Muscle layer of colon (tissue), 2 donors: ENCODE measurements at regions not wholly inside any gene's neighbourhood (a gene's known extent, or its start where the extent isn't known, plus 50 kb on each side); places are given as distances from the start of the nearest gene placed in this dataset.
"Not testable (repeated sequence)": the region's sequence is repeated elsewhere in the genome, so short reads cannot be mapped to it uniquely, and the experiment has no call there.

Source experiments
- H3K27ac ChIP-seq: one replicate; pipeline ENCODE4 v1.7.0; 2013; ENCODE audit warnings: low read depth, mild to moderate bottlenecking, low read length, moderate library complexity
- H3K27me3 ChIP-seq, 2 donors: one replicate each; pipeline ENCODE4 v1.7.0; 2013; ENCODE audit warnings: low read length in 2 of 2, mild to moderate bottlenecking in 2 of 2; ENCODE audit not compliant: insufficient read depth in 2 of 2, control insufficient read depth in 1 of 2
- H3K36me3 ChIP-seq: one replicate; pipeline ENCODE4 v1.7.0; 2013; ENCODE audit warnings: mild to moderate bottlenecking, low read length; ENCODE audit not compliant: insufficient read depth
- H3K4me1 ChIP-seq: one replicate; pipeline ENCODE4 v1.7.0; 2013; ENCODE audit warnings: mild to moderate bottlenecking, low read length; ENCODE audit not compliant: insufficient read depth
- H3K4me3 ChIP-seq, 2 donors: one replicate each; pipeline ENCODE4 v1.7.0; 2013; ENCODE audit warnings: low read length in 2 of 2, low read depth in 1 of 2, mild to moderate bottlenecking in 1 of 2, moderate library complexity in 1 of 2
- H3K9ac ChIP-seq: one replicate; pipeline ENCODE4 v1.7.0; 2013; ENCODE audit warnings: low read length
- H3K9me3 ChIP-seq: one replicate; pipeline ENCODE4 v1.7.0; 2013; ENCODE audit warnings: mild to moderate bottlenecking, low read length
- donor health status: abdominal sarcoma.
- donor health status: Adenocarcinoma of cecum.

DNA sequence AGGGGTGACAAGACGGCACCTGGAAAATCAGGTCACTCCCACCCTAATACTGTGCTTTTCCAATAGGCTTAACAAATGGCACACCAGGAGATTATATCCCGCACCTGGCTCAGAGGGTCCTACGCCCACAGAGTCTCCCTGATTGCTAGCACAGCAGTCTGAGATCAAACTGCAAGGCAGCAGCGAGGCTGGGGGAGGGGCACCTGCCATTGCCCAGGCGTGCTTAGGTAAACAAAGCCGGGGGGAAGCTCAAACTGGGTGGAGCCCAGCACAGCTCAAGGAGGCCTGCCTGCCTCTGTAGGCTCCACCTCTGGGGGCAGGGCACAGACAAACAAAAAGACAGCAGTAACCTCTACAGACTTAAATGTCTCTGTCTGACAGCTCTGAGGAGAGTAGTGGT is 87.4 kb upstream of the PCED1B start:
- H3K9ac ChIP-seq, H3K9me3 ChIP-seq, H3K4me3 ChIP-seq, H3K4me1 ChIP-seq, H3K27ac ChIP-seq, H3K27me3 ChIP-seq, H3K36me3 ChIP-seq: not testable (repeated sequence)

DNA sequence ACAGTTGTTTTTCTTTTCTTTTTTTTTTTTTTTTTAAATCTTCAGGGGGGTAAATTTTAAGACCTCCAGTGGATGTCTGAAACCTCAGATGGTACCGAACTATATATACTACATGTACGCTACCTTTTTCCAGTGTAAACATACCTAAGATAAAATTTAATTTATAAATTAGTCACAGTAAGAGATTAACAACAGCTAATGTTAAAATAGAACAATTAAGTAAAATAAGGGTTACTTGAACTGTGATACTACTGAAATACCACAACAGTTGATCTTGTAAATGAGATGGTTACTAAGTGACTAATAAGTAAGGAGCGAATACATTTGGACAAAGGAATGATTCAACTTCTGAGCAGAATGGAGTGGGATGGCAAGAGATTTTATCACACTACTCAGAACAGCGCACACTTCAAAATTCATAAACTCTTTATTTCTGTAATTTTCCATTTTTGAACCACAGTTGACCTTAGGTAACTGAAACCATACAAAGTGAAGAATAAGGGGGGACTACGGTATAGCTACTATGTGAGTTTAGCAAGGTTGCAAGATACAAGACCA is 80.5 kb upstream of the PCED1B start:
- H3K9ac ChIP-seq = no peak overlapping the region
- no peaks in the 10 kb centered on the region for H3K4me1 ChIP-seq
- no peaks in the 10 kb centered on the region for H3K9me3 ChIP-seq
- no peak overlapping the region for H3K4me3 ChIP-seq
- no peak overlapping the region for H3K27ac ChIP-seq
- H3K27me3 ChIP-seq = no peaks in the 10 kb centered on the region
- H3K36me3 ChIP-seq = no peaks in the 10 kb centered on the region

DNA sequence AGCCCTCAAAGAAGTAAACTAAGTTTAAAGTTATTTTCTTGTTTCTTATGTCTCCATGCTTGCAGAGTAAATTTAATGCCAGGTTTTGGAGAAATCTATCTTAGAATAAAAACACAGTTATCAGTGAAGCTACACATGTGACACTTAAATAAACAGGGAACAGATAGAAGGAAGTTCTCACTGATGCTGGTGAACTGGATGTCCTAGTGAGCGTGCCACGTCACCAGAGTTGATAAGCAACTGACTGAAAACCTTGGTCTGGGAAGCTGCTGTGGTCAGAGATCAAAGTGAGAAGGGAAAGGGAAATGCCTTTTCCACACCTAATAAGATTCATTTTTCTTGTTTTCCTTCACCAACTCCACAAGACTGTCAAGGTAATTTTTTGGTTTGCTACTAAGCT is 74.8 kb upstream of the PCED1B start:
- H3K4me1 ChIP-seq = no peaks in the 10 kb centered on the region
- no peak overlapping the region for H3K4me3 ChIP-seq
- H3K9me3 ChIP-seq = no peaks in the 10 kb centered on the region
- H3K9ac ChIP-seq = no peak overlapping the region
- no peaks in the 10 kb centered on the region for H3K27me3 ChIP-seq
- H3K27ac ChIP-seq = no peak overlapping the region
- H3K36me3 ChIP-seq = no peaks in the 10 kb centered on the region

DNA sequence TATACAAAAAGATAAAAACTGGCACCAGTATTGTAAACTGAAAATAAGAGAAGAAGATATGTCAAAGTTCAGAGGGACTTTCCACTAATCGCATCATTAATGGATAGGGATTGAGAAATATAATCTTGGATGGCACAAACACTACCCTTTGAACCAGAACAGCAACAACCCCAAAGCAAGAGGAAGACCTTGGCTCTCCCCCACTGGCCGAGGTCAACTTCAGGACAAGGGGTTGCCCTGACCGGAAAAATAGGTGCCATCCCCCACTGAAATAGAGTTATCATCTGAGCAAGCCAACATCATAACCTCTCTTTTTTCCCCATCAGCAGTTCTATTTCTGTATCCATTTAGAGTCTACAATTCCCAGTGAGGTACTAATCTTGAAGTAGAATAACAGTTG is 72.4 kb upstream of the PCED1B start:
- Histone ChIP-seq H3K9me3 (no peaks in the 10 kb centered on the region), H3K4me1 (no peaks in the 10 kb centered on the region), H3K27me3 (no peaks in the 10 kb centered on the region), H3K36me3 (no peaks in the 10 kb centered on the region), H3K4me3 (no peak overlapping the region), H3K9ac (no peak overlapping the region), H3K27ac (no peak overlapping the region)

DNA sequence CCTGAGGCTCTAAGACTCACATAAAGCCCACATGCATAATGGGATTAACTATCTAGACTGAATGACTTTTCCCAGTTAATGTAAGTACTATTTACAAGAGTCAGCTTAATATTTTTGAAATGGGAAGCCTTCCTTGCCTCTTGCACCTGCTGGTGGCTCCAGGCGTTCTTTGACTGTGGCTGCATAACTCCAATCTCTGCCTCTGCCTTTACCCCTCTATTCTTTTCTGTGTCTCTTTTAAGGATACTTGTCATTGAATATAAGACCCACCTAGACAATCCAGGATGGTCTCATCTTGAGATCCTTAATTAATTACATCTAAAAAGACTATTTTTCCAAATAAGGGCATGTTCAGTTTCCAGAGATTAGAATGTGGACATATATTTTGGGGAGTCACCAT is 66.9 kb upstream of the PCED1B start:
- no peaks in the 10 kb centered on the region for H3K9me3 ChIP-seq
- no peak overlapping the region for H3K9ac ChIP-seq

DNA sequence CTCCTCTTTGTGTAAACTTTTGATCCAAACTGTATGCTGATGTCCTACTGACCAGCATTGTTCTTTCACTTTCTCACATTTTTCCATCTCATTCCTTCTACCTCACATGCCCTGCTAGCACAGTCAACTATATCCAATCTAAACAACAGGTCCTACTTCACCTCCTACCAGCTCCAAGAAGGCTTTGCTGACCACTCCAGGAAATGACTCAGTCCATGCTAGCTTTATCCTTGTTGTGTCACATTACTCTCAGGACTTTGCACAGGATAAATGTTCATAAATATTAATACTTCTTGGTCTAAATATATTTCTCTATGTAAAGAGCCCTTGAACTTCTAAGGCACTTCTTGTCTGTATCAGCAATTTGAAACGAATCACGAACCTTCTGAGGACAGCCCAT is 64.9 kb upstream of the PCED1B start:
- H3K36me3 ChIP-seq = no peaks in the 10 kb centered on the region
- no peak overlapping the region for H3K9ac ChIP-seq
- H3K9me3 ChIP-seq = no peaks in the 10 kb centered on the region
- H3K4me1 ChIP-seq = no peaks in the 10 kb centered on the region
- H3K4me3 ChIP-seq = no peak overlapping the region
- no peaks in the 10 kb centered on the region for H3K27me3 ChIP-seq
- no peak overlapping the region for H3K27ac ChIP-seq

More for the DNA sequence above, 66.9 kb upstream of the PCED1B start:
- no peaks in the 10 kb centered on the region for H3K4me1 ChIP-seq
- H3K27ac ChIP-seq = no peak overlapping the region
- no peak overlapping the region for H3K4me3 ChIP-seq
- H3K36me3 ChIP-seq = no peaks in the 10 kb centered on the region
- H3K27me3 ChIP-seq = no peaks in the 10 kb centered on the region

DNA sequence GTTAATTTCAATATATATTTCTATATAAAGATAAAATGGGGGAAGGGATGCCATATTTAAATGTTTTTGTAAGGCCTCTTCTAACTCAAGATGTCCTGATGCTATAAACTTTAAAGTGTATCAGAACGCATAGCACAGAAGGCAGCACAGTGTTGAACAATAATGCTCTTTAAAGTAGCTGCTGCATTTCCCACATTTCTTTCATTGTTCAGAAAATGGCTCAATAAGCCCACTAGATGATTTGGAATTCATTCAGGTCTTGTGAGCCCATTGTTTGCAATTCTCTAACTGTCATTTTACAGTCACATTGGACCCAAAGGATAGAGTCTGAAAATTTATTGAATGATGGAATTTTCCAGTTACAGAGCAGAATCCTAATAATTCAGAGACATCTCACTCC is 64.0 kb upstream of the PCED1B start:
- Histone ChIP-seq H3K9me3 (no peaks in the 10 kb centered on the region), H3K4me1 (no peaks in the 10 kb centered on the region), H3K9ac (no peak overlapping the region), H3K27me3 (no peaks in the 10 kb centered on the region), H3K4me3 (no peak overlapping the region), H3K27ac (no peak overlapping the region), H3K36me3 (no peaks in the 10 kb centered on the region)

DNA sequence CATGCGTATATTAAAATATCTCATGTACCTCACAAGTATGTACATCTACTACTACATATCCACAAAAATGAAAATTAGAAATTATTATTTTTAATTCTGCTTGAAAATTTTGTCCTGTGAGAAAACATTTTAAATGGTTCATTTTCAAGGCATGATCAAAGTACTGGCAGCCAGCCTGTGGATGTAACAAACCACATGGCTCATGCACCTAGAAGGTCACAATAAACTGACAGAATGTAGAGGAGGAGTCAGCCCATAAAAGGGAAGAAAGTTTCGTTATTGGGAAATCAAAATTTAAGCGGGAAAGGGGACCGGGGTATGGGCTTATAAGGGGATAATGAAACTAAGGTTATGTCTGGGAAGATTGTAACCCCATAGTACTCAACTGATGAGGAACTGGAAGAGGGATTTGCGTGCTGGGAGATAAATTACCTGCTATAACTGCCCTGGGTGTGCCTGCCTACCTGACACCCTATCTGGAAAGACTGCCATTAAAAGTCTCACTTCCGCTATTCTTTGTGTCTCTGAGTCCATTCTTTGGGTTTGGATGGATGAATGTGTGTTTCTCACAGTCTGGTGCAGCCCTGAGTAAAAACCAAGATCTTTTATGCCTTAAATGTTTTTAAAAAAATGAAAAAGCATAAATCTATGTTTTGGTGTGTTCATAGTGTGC is 62.2 kb upstream of the PCED1B start:
- H3K4me1 ChIP-seq = no peaks in the 10 kb centered on the region
- H3K27me3 ChIP-seq = no peaks in the 10 kb centered on the region
- no peak overlapping the region for H3K27ac ChIP-seq
- H3K9ac ChIP-seq = no peak overlapping the region
- H3K9me3 ChIP-seq = no peaks in the 10 kb centered on the region
- H3K36me3 ChIP-seq = no peaks in the 10 kb centered on the region
- no peak overlapping the region for H3K4me3 ChIP-seq

DNA sequence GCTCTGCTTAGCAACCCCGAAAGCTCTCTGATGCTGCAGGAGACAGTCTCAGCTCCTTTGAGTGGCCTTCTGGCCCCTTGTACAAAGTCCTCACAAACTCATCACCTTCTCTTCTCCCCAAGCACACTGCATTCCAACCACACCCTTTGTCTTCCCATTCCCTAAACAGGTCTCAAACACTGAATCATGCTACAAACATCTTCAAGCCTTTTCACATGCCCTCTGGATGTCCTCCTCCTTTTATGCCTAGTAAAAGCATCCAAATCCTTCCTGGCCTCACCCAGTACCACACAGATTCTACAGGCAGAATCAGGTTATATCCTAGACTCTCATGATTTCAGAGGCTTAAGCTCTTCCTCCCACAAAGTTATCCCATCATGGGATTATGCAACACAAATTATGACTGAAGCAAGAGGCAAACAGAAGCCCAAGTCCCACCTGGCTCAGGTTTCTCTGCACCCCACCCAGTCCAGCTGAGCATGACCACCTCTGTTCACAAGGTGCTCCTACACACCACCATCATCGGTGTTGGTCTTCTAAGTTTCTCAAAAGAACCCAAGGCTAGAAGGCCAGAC is 61.4 kb upstream of the PCED1B start:
- Histone ChIP-seq H3K36me3 (no peaks in the 10 kb centered on the region), H3K9me3 (no peaks in the 10 kb centered on the region), H3K9ac (no peak overlapping the region), H3K27me3 (no peaks in the 10 kb centered on the region), H3K4me1 (no peaks in the 10 kb centered on the region), H3K4me3 (no peak overlapping the region), H3K27ac (no peak overlapping the region)

DNA sequence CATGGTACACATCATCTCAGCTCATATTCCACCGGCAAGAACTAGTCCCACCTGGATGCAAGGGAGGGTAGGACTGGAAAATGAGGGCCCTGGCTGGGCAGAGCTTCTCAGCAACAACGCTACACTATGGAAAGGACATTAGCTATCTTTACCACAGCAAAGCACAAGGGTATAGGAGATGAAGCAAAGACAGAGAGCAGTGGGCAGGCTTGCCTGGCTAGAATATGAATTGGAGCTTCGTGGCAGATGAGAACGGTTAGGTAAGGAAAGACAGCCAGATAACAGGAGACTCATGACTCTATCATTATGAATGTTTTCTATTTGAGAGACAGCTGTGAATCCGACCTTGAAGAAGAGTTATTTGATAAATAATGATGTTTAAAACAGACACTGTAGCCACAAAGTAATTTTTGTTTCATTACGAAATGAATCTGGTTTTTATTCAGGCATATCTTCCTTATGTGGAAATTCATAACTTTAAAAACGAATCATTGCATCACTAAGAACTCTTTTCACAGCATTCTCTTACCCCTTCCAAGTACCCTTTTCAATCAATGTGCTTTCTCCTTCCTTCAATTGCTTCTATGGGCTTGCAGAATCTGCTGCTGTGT is 59.1 kb upstream of the PCED1B start:
- H3K9me3 ChIP-seq = no peaks in the 10 kb centered on the region
- H3K4me3 ChIP-seq = no peak overlapping the region
- no peaks in the 10 kb centered on the region for H3K27me3 ChIP-seq
- no peaks in the 10 kb centered on the region for H3K4me1 ChIP-seq
- H3K9ac ChIP-seq = no peak overlapping the region
- H3K27ac ChIP-seq = no peak overlapping the region
- no peaks in the 10 kb centered on the region for H3K36me3 ChIP-seq

DNA sequence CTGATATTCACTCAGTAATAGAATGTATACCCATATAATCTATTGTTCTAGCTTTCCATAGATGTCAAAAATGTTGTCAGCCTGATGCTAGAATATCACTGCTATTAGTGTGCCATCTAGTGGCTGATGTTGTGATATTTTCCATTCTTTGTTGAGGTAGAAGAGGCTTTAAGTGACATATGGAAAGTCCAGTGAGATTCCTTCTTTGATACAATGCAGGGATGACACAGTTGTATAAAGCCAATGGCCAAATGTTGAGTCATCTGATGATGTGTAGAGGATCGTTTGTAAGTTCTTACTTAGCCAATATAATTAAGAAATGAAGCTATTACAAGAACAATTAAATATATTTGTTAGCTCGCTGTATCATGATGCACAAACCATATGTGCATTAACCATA is 58.1 kb upstream of the PCED1B start:
- no peak overlapping the region for H3K4me3 ChIP-seq

DNA sequence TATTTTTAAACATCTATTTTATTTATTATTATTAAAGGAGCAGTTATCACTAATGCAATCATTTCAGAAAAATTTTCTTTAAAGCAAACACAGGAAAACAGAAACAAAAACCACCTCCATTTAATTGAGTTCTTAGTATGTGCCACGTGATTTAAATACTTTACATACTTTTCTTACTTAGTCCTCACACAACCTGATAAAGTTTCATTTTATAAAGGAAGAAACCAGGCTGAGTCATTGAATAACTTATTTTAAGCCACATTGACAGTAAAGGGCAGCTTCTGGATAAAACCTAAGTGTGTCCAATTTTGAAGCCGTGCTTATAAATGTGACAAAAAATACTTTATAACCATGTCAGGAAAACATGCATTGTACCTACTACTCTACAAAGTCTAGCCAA is 57.1 kb upstream of the PCED1B start:
- no peaks in the 10 kb centered on the region for H3K4me1 ChIP-seq
- H3K9ac ChIP-seq = no peak overlapping the region
- H3K9me3 ChIP-seq = no peaks in the 10 kb centered on the region
- no peaks in the 10 kb centered on the region for H3K36me3 ChIP-seq
- H3K4me3 ChIP-seq = no peak overlapping the region
- no peak overlapping the region for H3K27ac ChIP-seq
- H3K27me3 ChIP-seq = no peaks in the 10 kb centered on the region

More for the DNA sequence above, 58.1 kb upstream of the PCED1B start:
- Histone ChIP-seq H3K27ac (no peak overlapping the region), H3K27me3 (no peaks in the 10 kb centered on the region), H3K36me3 (no peaks in the 10 kb centered on the region), H3K9me3 (no peaks in the 10 kb centered on the region), H3K4me1 (no peaks in the 10 kb centered on the region), H3K9ac (no peak overlapping the region)
